ENCODE measurements at regions not wholly inside any gene's neighbourhood (a gene's known extent, or its start where the extent isn't known, plus 50 kb on each side); places are given as distances from the start of the nearest gene placed in this dataset.

DNA sequence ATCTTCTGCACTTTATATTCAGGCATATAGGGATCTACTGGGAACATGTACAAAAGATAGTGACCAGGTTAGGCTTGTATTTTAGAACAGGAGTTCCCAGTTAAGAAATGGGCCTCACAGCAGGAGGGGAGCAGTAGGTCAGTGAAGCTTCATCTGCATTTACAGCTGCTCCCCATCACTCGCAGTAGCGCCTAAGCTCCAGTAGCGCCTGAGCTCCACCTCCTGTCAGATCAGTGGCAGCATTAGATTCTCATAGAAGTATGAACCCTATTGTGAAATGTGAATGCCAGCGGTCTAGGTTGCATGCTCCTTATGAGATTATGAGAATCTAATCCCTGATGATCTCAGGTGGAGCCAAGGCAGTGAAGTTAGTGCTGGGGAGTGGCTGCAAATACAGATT is 224.4 kb upstream of the CYRIA start:
- H4K20me1 ChIP-seq (ENCODE audit: low read depth), result no peaks in the 10 kb centered on the region
- H3K36me3 ChIP-seq, result no peaks in the 10 kb centered on the region
- H3K4me3 ChIP-seq, result no peak overlapping the region
- Mint-ChIP-seq H3K4me1 (no peaks in the 10 kb centered on the region), H3K27ac (no peak overlapping the region), H3K27me3 (ENCODE audit: insufficient read depth, low read depth) (no peaks in the 10 kb centered on the region), H3K4me3 (no peak overlapping the region), H3K9me3 (peaks cover 3% of the 10 kb centered on the region), H3K36me3 (no peaks in the 10 kb centered on the region)
- no peaks in the 10 kb centered on the region for H3K79me2 ChIP-seq (ENCODE audit: low read depth)
- H3K27ac ChIP-seq, result no peak overlapping the region
- no peaks in the 10 kb centered on the region for H3K27me3 ChIP-seq
- no peaks in the 10 kb centered on the region for H3F3A ChIP-seq (ENCODE audit: low read depth)
- H3K4me1 ChIP-seq, result no peaks in the 10 kb centered on the region
- H3K9ac ChIP-seq, result no peak overlapping the region
- H2AFZ ChIP-seq (replicated peaks), result no peak overlapping the region
- no peaks in the 10 kb centered on the region for H3K9me3 ChIP-seq (ENCODE audit: low read depth)
- peak; percentile 36 for DNase-seq (ENCODE audit: low spot score)
- no peak for TF ChIP-seq EZH2 (IDR thresholded peaks at IDR 0.05)
- TF ChIP-seq, protein P1, sequence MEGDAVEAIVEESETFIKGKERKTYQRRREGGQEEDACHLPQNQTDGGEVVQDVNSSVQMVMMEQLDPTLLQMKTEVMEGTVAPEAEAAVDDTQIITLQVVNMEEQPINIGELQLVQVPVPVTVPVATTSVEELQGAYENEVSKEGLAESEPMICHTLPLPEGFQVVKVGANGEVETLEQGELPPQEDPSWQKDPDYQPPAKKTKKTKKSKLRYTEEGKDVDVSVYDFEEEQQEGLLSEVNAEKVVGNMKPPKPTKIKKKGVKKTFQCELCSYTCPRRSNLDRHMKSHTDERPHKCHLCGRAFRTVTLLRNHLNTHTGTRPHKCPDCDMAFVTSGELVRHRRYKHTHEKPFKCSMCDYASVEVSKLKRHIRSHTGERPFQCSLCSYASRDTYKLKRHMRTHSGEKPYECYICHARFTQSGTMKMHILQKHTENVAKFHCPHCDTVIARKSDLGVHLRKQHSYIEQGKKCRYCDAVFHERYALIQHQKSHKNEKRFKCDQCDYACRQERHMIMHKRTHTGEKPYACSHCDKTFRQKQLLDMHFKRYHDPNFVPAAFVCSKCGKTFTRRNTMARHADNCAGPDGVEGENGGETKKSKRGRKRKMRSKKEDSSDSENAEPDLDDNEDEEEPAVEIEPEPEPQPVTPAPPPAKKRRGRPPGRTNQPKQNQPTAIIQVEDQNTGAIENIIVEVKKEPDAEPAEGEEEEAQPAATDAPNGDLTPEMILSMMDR (IDR thresholded peaks at IDR 0.05), result peak; percentile 14
- no peak for TF ChIP-seq EZH2phosphoT487 (IDR thresholded peaks at IDR 0.05)
- no peak overlapping the region for H3K4me2 ChIP-seq

- H3K9me3 Mint-ChIP-seq, result no peaks in the 10 kb centered on the region
- H3K36me3 Mint-ChIP-seq, result no peaks in the 10 kb centered on the region
- H3K4me2 ChIP-seq, result no peak overlapping the region
- H3K4me1 ChIP-seq, result no peaks in the 10 kb centered on the region
- DNase-seq (ENCODE audit: low spot score), result no peak
- H3K9ac ChIP-seq, result no peak overlapping the region
- no peaks in the 10 kb centered on the region for H3K79me2 ChIP-seq (ENCODE audit: low read depth)
- no peak overlapping the region for H2AFZ ChIP-seq (replicated peaks)
- H3K27me3 ChIP-seq, result no peaks in the 10 kb centered on the region
- H3K27ac ChIP-seq, result no peak overlapping the region
- H3K4me1 Mint-ChIP-seq, result no peaks in the 10 kb centered on the region
- TF ChIP-seq EZH2phosphoT487 (IDR thresholded peaks at IDR 0.05), result no peak
- TF ChIP-seq, protein P1 (IDR thresholded peaks at IDR 0.05), result no peak
- no peak for TF ChIP-seq EZH2 (IDR thresholded peaks at IDR 0.05)
- no peak overlapping the region for H3K4me3 ChIP-seq
- no peaks in the 10 kb centered on the region for H3K9me3 ChIP-seq (ENCODE audit: low read depth)
- H3K4me3 Mint-ChIP-seq, result no peak overlapping the region
- H3F3A ChIP-seq (ENCODE audit: low read depth), result no peaks in the 10 kb centered on the region
- no peaks in the 10 kb centered on the region for H3K27me3 Mint-ChIP-seq (ENCODE audit: insufficient read depth, low read depth)
- no peak overlapping the region for H3K27ac Mint-ChIP-seq
- no peaks in the 10 kb centered on the region for H4K20me1 ChIP-seq (ENCODE audit: low read depth)
- H3K36me3 ChIP-seq, result no peaks in the 10 kb centered on the region
Observed at GRCh38 chr2:16885027-16885426, 219.4 kb upstream of the CYRIA start.

DNA sequence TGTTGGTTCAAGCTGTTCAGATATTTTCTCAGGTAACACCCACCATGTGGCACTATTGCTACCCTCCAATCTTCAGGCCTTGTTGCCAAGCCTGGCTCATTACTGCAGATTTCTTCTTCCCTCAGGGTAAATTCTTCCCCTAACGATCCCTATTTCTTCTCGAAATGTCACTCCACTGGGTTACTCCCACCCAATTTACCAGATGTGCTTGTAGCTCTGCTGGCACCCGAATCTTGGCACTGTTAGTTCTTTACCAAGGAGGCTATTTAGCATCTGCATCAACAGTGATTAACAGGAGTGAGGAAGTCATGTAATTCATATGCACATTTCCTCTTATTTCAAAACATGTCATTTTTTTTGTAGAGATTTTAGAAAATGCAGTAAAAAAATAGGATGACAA is 217.1 kb upstream of the CYRIA start:
- Histone ChIP-seq H3K4me1 (no peaks in the 10 kb centered on the region), H2AFZ (replicated peaks) (no peak overlapping the region), H3K4me2 (no peak overlapping the region), H3K36me3 (no peaks in the 10 kb centered on the region), H3K9ac (no peak overlapping the region), H4K20me1 (ENCODE audit: low read depth) (no peaks in the 10 kb centered on the region), H3K27me3 (no peaks in the 10 kb centered on the region), H3K79me2 (ENCODE audit: low read depth) (no peaks in the 10 kb centered on the region), H3K9me3 (ENCODE audit: low read depth) (no peaks in the 10 kb centered on the region), H3F3A (ENCODE audit: low read depth) (no peaks in the 10 kb centered on the region), H3K27ac (no peak overlapping the region), H3K4me3 (no peak overlapping the region)
- DNase-seq (ENCODE audit: low spot score), result no peak
- Mint-ChIP-seq H3K4me1 (no peaks in the 10 kb centered on the region), H3K4me3 (no peak overlapping the region), H3K27me3 (ENCODE audit: insufficient read depth, low read depth) (no peaks in the 10 kb centered on the region), H3K9me3 (no peaks in the 10 kb centered on the region), H3K36me3 (no peaks in the 10 kb centered on the region), H3K27ac (no peak overlapping the region)
- no peak for TF ChIP-seq EZH2phosphoT487 (IDR thresholded peaks at IDR 0.05)
- TF ChIP-seq EZH2 (IDR thresholded peaks at IDR 0.05), result no peak
- TF ChIP-seq, protein P1 (IDR thresholded peaks at IDR 0.05), result no peak

- Mint-ChIP-seq H3K9me3 (no peaks in the 10 kb centered on the region), H3K4me3 (no peak overlapping the region), H3K4me1 (no peaks in the 10 kb centered on the region), H3K36me3 (no peaks in the 10 kb centered on the region), H3K27ac (no peak overlapping the region), H3K27me3 (ENCODE audit: insufficient read depth, low read depth) (no peaks in the 10 kb centered on the region)
- H4K20me1 ChIP-seq (ENCODE audit: low read depth), result no peaks in the 10 kb centered on the region
- H3K79me2 ChIP-seq (ENCODE audit: low read depth), result no peaks in the 10 kb centered on the region
- H3F3A ChIP-seq (ENCODE audit: low read depth), result no peaks in the 10 kb centered on the region
- no peak for DNase-seq (ENCODE audit: low spot score)
- TF ChIP-seq EZH2phosphoT487 (IDR thresholded peaks at IDR 0.05) (no peak), EZH2 (IDR thresholded peaks at IDR 0.05) (no peak)
- TF ChIP-seq, protein P1 (IDR thresholded peaks at IDR 0.05), result no peak
- H3K4me2 ChIP-seq, result no peak overlapping the region
- no peaks in the 10 kb centered on the region for H3K27me3 ChIP-seq
- H3K36me3 ChIP-seq, result no peaks in the 10 kb centered on the region
- no peak overlapping the region for H3K4me3 ChIP-seq
- H3K9ac ChIP-seq, result no peak overlapping the region
- no peak overlapping the region for H3K27ac ChIP-seq
- H3K4me1 ChIP-seq, result no peaks in the 10 kb centered on the region
- no peaks in the 10 kb centered on the region for H3K9me3 ChIP-seq (ENCODE audit: low read depth)
- no peak overlapping the region for H2AFZ ChIP-seq (replicated peaks)
Observed at GRCh38 chr2:16881122-16881521, 215.5 kb upstream of the CYRIA start.

Data from neural progenitor cell (in vitro differentiated cells).